Mesenchymal stem cell (in vitro differentiated cells and primary cell): ENCODE measurements at regions not wholly inside any gene's neighbourhood (a gene's known extent, or its start where the extent isn't known, plus 50 kb on each side); places are given as distances from the start of the nearest gene placed in this dataset.
A peak's percentile ranks its signal among the peaks of the same experiment; 100 is the strongest.

Experiments
- DNase-seq: peaks from one replicate; pipeline ENCODE4 v3.0.0-alpha.2; 2013
- H2AFZ ChIP-seq: one replicate; pipeline ENCODE4 v1.6.1; 2013; ENCODE audit warnings: low read depth, mild to moderate bottlenecking, control low read depth, inconsistent platforms, low read length, moderate library complexity
- H2AK5ac ChIP-seq: 2 replicates; pipeline ENCODE4 v1.6.1; 2013; ENCODE audit warnings: low read length, moderate library complexity, mild to moderate bottlenecking, inconsistent platforms; ENCODE audit not compliant: severe bottlenecking
- H2BK120ac ChIP-seq: one replicate; pipeline ENCODE4 v1.6.1; 2013; ENCODE audit warnings: low read depth, mild to moderate bottlenecking, inconsistent platforms, low read length, moderate library complexity
- H2BK12ac ChIP-seq, 2 experiments: one replicate each; pipeline ENCODE4 v1.6.1; 2013; ENCODE audit warnings: inconsistent platforms in 2 of 2, low read length in 2 of 2, mild to moderate bottlenecking in 2 of 2, moderate library complexity in 2 of 2, control low read depth in 1 of 2
- H2BK15ac ChIP-seq: one replicate; pipeline ENCODE4 v1.6.1; 2013; ENCODE audit warnings: mild to moderate bottlenecking, low read depth, inconsistent platforms; ENCODE audit not compliant: poor library complexity, severe bottlenecking
- H2BK5ac ChIP-seq: 2 replicates; pipeline ENCODE4 v1.6.1; 2013; ENCODE audit warnings: low read depth, mild to moderate bottlenecking, low read length, control low read depth, inconsistent platforms; ENCODE audit not compliant: poor library complexity, severe bottlenecking
- H3K14ac ChIP-seq, 2 experiments: one replicate each; pipeline ENCODE4 v1.6.1; 2013; ENCODE audit warnings: inconsistent platforms in 2 of 2, low read length in 2 of 2, control low read depth in 1 of 2, mild to moderate bottlenecking in 1 of 2, moderate library complexity in 1 of 2
- H3K18ac ChIP-seq, 2 experiments: one replicate each; pipeline ENCODE4 v1.6.1; 2013; ENCODE audit warnings: inconsistent platforms in 2 of 2, low read length in 2 of 2, control low read depth in 1 of 2, low read depth in 1 of 2, mild to moderate bottlenecking in 1 of 2
- H3K23ac ChIP-seq, 2 experiments: one replicate each; pipeline ENCODE4 v1.6.1; 2013; ENCODE audit warnings: inconsistent platforms in 2 of 2, low read length in 2 of 2, mild to moderate bottlenecking in 2 of 2, moderate library complexity in 2 of 2, control low read depth in 1 of 2
- H3K27ac ChIP-seq: 2 replicates; pipeline ENCODE4 v1.5.1; 2013; ENCODE audit warnings: mild to moderate bottlenecking, moderate library complexity, low read length, control low read depth, inconsistent platforms; ENCODE audit not compliant: poor library complexity, severe bottlenecking
- H3K27me3 ChIP-seq, 2 experiments: 2 replicates each; pipeline versions ENCODE4 v1.6.1 to v1.7.0; 2013; ENCODE audit warnings: low read length in 2 of 2, mild to moderate bottlenecking in 2 of 2, moderate library complexity in 2 of 2, control low read depth in 1 of 2, inconsistent platforms in 1 of 2; ENCODE audit not compliant: control insufficient read depth in 1 of 2, insufficient read depth in 1 of 2
- H3K36me3 ChIP-seq, 2 experiments: 2 replicates each; pipeline versions ENCODE4 v1.6.1 to v1.7.0; 2013; ENCODE audit warnings: low read length in 2 of 2, control low read depth in 1 of 2, inconsistent platforms in 1 of 2, low read depth in 1 of 2, mild to moderate bottlenecking in 1 of 2; ENCODE audit not compliant: insufficient read depth in 2 of 2, control insufficient read depth in 1 of 2
- H3K4ac ChIP-seq, 2 experiments: one replicate each; pipeline ENCODE4 v1.6.1; 2013; ENCODE audit warnings: inconsistent platforms in 2 of 2, low read length in 2 of 2, mild to moderate bottlenecking in 2 of 2, moderate library complexity in 2 of 2, control low read depth in 1 of 2, low read depth in 1 of 2
- H3K4me1 ChIP-seq: 2 replicates; pipeline ENCODE4 v1.6.1; 2013; ENCODE audit warnings: low read depth, low read length, control low read depth; ENCODE audit not compliant: control insufficient read depth, insufficient read depth
- H3K4me2 ChIP-seq: 2 replicates; pipeline ENCODE4 v1.6.1; 2013; ENCODE audit warnings: low read length, mild to moderate bottlenecking, inconsistent platforms; ENCODE audit not compliant: poor library complexity, severe bottlenecking
- H3K4me3 ChIP-seq, 2 experiments: 2 replicates each; pipeline versions ENCODE4 v1.5.1 to v1.7.0; 2013; ENCODE audit warnings: low read length in 2 of 2, mild to moderate bottlenecking in 2 of 2, control low read depth in 1 of 2, low read depth in 1 of 2; ENCODE audit not compliant: insufficient read depth in 1 of 2
- H3K79me1 ChIP-seq: replicated peaks from 2 replicates; pipeline ENCODE4 v1.6.1; 2013; ENCODE audit warnings: mild to moderate bottlenecking, control low read depth, low read length, inconsistent platforms; ENCODE audit not compliant: poor library complexity, severe bottlenecking
- H3K9ac ChIP-seq: 2 replicates; pipeline ENCODE4 v1.7.0; 2013; ENCODE audit warnings: mild to moderate bottlenecking, low read length, moderate library complexity
- H3K9me3 ChIP-seq: 2 replicates; pipeline ENCODE4 v1.7.0; 2013; ENCODE audit warnings: mild to moderate bottlenecking, low read length; ENCODE audit not compliant: control insufficient read depth
- H4K8ac ChIP-seq: one replicate; pipeline ENCODE4 v1.6.1; 2013; ENCODE audit warnings: inconsistent platforms, mild to moderate bottlenecking, low read length, moderate library complexity
- H4K91ac ChIP-seq: one replicate; pipeline ENCODE4 v1.6.1; 2013; ENCODE audit warnings: mild to moderate bottlenecking, low read length, inconsistent platforms
- WGBS: methylation state at CpG from one replicate; pipeline ENCODE4 v1.1.7; 2013; ENCODE audit warnings: mixed read lengths; 5-methylcytosine and 5-hydroxymethylcytosine counted together

GRCh38 chr9:8234316-8234715 lies 434.7 kb upstream of the DMAC1 start:
- no peaks in the 10 kb centered on the region for H3K9me3 ChIP-seq
- H2BK120ac ChIP-seq, result no peak overlapping the region
- no peak overlapping the region for H3K9ac ChIP-seq
- no peaks in the 10 kb centered on the region for H3K36me3 ChIP-seq
- no peak overlapping the region for H3K14ac ChIP-seq
- H3K4ac ChIP-seq, result no peak overlapping the region
- H2AFZ ChIP-seq, result no peak overlapping the region
- no peak overlapping the region for H2BK15ac ChIP-seq
- no peak overlapping the region for H4K8ac ChIP-seq
- H3K27me3 ChIP-seq, result no peaks in the 10 kb centered on the region
- no peaks in the 10 kb centered on the region for H3K4me1 ChIP-seq
- H4K91ac ChIP-seq, result no peak overlapping the region
- no peak overlapping the region for H3K27ac ChIP-seq
- H3K4me2 ChIP-seq, result no peak overlapping the region
- H3K18ac ChIP-seq, result no peak overlapping the region
- no peak for DNase-seq
- no peak overlapping the region for H2BK12ac ChIP-seq
- no peak overlapping the region for H2BK5ac ChIP-seq
- H3K79me1 ChIP-seq, result no peaks in the 10 kb centered on the region
- no peak overlapping the region for H3K23ac ChIP-seq
- 65% methylated on average over 2 of the region's 3 CpGs for WGBS
- no peak overlapping the region for H3K4me3 ChIP-seq
- no peak overlapping the region for H2AK5ac ChIP-seq

- Histone ChIP-seq H3K36me3 (no peaks in the 10 kb centered on the region), H3K27me3 (no peaks in the 10 kb centered on the region), H3K23ac (no peak overlapping the region), H3K14ac (no peak overlapping the region), H2BK12ac (no peak overlapping the region), H3K79me1 (no peaks in the 10 kb centered on the region), H3K4me1 (no peaks in the 10 kb centered on the region), H2BK15ac (no peak overlapping the region), H3K4me2 (no peak overlapping the region), H3K4me3 (no peak overlapping the region), H3K4ac (no peak overlapping the region), H3K27ac (no peak overlapping the region), H2AFZ (no peak overlapping the region), H2BK5ac (no peak overlapping the region), H3K9me3 (no peaks in the 10 kb centered on the region), H3K9ac (no peak overlapping the region), H4K8ac (no peak overlapping the region), H4K91ac (no peak overlapping the region), H2AK5ac (no peak overlapping the region), H2BK120ac (no peak overlapping the region), H3K18ac (no peak overlapping the region)
- no peak for DNase-seq
- 93% methylated on average over 2 of the region's 2 CpGs for WGBS
Observed at GRCh38 chr9:8232726-8233125, 433.1 kb upstream of the DMAC1 start.

- H3K9ac ChIP-seq, result no peak overlapping the region
- no peak overlapping the region for H2BK15ac ChIP-seq
- no peak overlapping the region for H3K4me3 ChIP-seq
- H4K91ac ChIP-seq, result no peak overlapping the region
- H2BK120ac ChIP-seq, result no peak overlapping the region
- H3K4me2 ChIP-seq, result no peak overlapping the region
- H4K8ac ChIP-seq, result no peak overlapping the region
- H2BK5ac ChIP-seq, result no peak overlapping the region
- no peaks in the 10 kb centered on the region for H3K79me1 ChIP-seq
- H3K14ac ChIP-seq, result no peak overlapping the region
- no peaks in the 10 kb centered on the region for H3K9me3 ChIP-seq
- no peak overlapping the region for H3K27ac ChIP-seq
- H3K4me1 ChIP-seq, result peaks cover under 1% of the 10 kb centered on the region
- no peak overlapping the region for H3K23ac ChIP-seq
- no peak overlapping the region for H2AFZ ChIP-seq
- WGBS, result 85% methylated on average over 4 of the region's 4 CpGs
- no peak overlapping the region for H2AK5ac ChIP-seq
- no peak overlapping the region for H3K4ac ChIP-seq
- no peak for DNase-seq
- no peak overlapping the region for H3K18ac ChIP-seq
- no peak overlapping the region for H2BK12ac ChIP-seq
- no peaks in the 10 kb centered on the region for H3K27me3 ChIP-seq
- no peaks in the 10 kb centered on the region for H3K36me3 ChIP-seq
Observed at GRCh38 chr9:8229226-8229625, 429.6 kb upstream of the DMAC1 start.

GRCh38 chr9:8224381-8224801 lies 424.8 kb upstream of the DMAC1 start:
- Histone ChIP-seq H3K27me3 (no peaks in the 10 kb centered on the region), H3K36me3 (no peaks in the 10 kb centered on the region), H4K8ac (no peak overlapping the region), H2AK5ac (no peak overlapping the region), H3K23ac (no peak overlapping the region), H3K27ac (no peak overlapping the region), H3K9ac (no peak overlapping the region), H3K79me1 (no peaks in the 10 kb centered on the region), H3K18ac (no peak overlapping the region), H3K4me1 (peaks cover 1% of the 10 kb centered on the region), H3K9me3 (no peaks in the 10 kb centered on the region), H2BK5ac (no peak overlapping the region), H2BK120ac (no peak overlapping the region), H3K4me3 (no peak overlapping the region), H2BK12ac (no peak overlapping the region), H4K91ac (no peak overlapping the region), H2BK15ac (no peak overlapping the region), H3K4ac (no peak overlapping the region), H2AFZ (no peak overlapping the region), H3K14ac (no peak overlapping the region), H3K4me2 (no peak overlapping the region)
- WGBS, result 25% methylated on average over 3 of the region's 4 CpGs
- peak; percentile 23 for DNase-seq
